Left forelimb (tissue), 1 donor: ENCODE measurements at regions not wholly inside any gene's neighbourhood (a gene's known extent, or its start where the extent isn't known, plus 50 kb on each side); places are given as distances from the start of the nearest gene placed in this dataset.

Source experiments
- DNase-seq: peaks from one replicate; pipeline ENCODE4 v3.0.0-alpha.2; 2018; ENCODE audit warnings: low spot score

DNA sequence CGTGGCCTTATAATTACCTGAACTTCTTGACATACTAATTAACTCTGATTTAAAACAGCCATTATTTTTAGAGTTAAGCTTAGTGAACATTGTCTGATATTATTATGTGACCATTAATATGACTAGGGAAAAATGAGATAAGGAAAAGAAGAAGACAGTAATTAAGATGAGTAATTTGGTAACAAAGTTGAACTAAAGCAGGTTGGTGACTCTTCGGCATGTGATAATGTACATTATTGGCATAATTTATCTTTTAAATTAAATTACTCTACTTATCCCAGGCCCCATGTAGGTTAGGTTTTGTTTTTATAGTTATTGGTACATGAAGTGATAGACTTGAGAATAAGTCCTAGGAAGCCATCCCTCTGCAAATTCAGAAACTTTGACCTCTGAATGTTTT lies 249.7 kb upstream of the CFAP20DC start:
- DNase-seq = no peak

DNA sequence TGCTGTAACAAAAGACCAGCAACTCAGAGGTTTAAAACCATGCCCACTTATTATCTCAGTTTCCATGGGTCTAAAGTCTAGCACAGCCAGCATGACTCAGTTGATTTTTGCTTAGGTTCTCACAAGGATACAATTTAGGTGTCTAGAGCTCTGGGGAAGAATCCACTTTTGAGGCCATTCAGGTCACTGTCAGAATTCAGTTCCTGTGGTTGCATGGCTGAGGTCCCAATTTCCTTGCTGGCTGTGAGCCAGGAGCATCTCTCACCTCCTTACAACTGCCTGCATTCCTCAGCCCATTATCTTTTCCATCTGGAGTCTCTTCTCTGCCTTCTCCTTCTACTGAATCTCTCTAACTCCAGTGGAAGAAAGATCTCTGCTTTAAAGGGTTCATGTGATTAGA lies 240.5 kb upstream of the CFAP20DC start:
- DNase-seq = no peak

DNA sequence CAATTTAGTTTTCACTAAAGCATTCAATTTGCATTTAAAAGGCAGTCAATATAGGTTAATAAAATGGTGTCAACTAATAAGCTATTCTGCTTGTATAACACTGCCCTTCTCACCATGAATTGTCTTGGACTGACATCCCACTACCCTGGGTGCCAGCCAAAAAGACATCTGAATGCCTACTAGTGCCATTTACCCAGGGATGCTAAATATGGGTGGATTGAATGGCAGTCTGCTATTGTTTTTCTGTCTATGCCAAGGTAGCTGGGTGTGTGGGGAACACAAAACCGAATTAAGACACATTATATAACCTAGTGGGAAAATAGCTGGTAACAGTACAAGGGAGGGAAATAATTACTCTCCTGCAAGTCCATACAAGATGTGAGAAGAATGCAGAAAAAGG lies 240.0 kb upstream of the CFAP20DC start:
- no peak for DNase-seq

DNA sequence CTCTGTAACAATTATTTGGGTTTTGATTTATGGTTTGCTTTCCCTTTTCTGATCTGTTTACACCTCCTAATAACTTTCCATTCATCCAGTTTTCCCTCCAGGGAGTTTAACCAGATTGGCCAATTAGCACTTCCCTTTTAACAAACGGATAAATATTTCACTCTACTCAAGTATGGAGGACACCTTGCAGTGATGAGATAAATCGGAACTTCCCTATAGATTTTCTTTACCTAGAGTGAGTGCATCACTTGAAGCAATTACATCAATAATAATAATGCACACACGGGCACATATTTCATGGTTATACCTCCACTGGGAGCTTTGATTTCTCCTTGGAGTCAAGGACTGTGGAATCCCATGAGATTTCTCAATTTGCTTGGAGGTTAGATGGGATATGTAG lies 239.1 kb upstream of the CFAP20DC start:
- DNase-seq = no peak

GRCh38 chr3:59286791-59287531 lies 237.1 kb upstream of the CFAP20DC start:
- DNase-seq = no peak

- DNase-seq = no peak
These were observed 235.7 kb upstream of the CFAP20DC start for GRCh38 chr3:59285560-59285959.

DNA sequence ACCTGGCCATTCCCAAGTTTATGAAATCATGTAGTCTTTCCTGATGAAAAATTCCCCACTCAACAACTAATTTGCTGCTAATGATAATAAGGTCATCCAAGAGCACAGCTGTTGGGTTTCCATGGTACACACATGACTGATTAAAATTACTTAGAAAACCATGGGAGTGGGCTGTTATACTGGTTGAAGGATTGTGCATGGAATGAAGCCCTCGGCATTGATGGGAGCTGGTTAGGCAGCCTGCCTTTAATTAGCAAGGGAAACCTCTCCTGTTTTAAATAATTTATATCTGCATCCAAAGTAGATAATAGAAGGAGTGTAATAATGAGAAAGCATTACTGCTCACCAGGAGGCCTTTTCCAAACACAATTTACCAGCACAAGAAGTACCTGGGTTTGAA lies 235.1 kb upstream of the CFAP20DC start:
- DNase-seq = no peak

DNA sequence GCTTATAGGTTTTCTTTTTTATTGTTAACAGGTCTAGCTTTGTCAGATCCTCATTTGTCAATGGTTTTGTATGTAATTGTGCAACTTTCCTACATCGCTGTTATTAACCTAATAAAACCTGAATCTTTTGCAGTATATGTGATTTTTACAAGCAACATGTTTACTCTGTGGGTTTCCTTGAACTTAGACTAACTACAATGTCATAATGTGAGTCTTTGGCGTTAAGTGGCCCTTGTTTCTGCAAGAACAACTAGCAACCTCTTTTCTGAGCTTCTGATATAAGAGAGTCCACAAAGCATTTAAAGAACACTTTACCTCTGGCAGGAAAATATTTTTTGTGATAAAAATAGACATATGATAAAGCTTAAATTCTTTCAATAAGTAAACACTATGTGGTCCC lies 230.3 kb upstream of the CFAP20DC start:
- DNase-seq = no peak

DNA sequence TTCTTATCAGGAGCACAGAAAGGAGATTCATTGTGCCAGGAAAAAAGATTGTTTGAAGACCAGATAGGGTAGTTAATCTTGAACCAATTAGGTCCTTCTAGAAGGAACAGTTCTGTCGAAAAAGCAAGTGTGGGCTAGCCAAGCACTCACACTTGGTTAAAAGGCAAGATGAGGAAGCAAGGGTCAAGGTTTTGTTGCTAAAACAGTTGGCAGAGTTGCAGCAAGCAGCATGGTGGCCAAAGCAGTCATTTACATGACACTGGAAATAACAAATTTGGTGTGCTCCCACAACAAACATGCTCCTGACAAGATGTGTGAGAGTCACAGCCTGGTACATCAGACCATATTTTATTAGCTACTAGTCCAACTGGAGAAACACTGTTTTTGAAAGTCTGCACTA lies 228.0 kb upstream of the CFAP20DC start:
- DNase-seq = no peak

DNA sequence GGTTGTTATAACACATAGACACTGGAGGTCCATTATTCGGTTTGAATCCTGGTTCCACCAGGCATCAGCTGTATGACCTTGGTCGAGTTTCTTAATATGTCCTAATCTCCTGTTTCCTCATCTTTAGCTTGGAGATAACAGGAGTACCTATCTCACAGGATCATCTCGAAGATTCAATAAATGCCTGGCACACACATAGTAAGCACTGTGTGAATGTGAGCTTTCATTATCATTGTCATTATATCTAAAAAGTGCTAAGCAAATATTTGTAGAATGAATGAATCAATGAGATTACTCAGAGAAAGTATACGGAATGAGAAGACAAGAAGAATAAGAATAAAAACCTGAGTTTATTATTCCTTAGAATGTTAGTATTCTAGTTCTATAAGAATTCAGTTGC lies 227.4 kb upstream of the CFAP20DC start:
- no peak for DNase-seq

GRCh38 chr3:59273976-59274375 lies 224.2 kb upstream of the CFAP20DC start:
- DNase-seq = no peak

DNA sequence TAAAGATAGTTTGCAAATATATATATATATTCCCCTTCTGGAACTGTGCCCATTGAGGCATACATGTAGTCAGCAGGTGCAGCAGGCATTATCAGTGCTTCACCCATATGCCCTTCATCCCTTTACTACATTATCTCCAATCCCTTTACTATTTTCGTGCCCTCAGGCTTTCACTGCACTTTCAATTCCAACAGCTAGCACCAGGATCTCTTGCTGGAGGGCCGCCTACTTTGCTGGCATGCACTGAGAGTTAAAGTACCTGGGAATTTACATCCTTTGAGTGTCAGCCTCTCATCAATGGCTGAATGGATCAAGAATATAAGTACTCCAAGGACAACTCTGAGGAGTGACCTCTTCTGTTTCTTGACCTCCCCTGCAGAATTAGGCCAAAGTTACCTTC lies 222.1 kb upstream of the CFAP20DC start:
- DNase-seq = no peak

GRCh38 chr3:59270921-59271320 lies 221.1 kb upstream of the CFAP20DC start:
- no peak for DNase-seq

GRCh38 chr3:59270209-59270608 lies 220.4 kb upstream of the CFAP20DC start:
- DNase-seq = no peak

- DNase-seq = no peak
These were observed 218.3 kb upstream of the CFAP20DC start for GRCh38 chr3:59268170-59268569.

DNA sequence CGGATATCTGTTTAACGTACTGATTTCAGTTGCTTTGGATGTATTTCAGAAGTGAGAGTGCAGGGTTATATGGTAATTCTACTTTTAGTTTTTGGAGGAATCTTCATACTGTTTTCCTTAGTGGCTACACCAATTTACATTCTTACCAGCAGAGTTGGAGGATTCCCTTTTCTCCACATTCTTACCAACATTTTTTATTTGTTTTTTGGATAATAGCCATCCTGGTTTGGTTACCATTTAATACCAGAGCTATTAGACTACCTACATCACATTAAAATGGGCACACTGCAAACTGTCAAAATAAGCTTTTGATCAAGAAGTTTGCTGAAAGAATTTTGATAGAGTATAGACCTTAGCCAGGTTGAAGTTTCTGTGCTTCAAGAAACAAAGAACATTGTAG lies 217.2 kb upstream of the CFAP20DC start:
- DNase-seq = no peak

DNA sequence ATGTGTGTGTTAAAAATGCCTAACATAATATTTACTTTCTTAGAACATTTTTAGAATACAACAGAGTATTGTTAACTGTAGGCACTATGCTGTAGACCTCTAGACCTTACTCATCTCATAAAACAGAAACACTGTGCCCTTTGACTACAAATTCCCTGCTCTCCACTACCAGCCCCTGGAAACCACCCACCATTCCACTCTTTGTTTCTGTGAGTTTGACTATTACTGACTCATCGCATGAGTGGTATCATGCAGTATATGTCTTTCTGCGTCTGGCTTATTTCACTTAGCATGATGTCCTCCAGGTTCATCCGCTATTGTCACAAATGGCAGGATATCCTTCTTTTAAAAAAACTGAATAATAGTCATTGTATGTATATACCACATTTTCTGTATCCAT lies 216.7 kb upstream of the CFAP20DC start:
- no peak for DNase-seq

DNA sequence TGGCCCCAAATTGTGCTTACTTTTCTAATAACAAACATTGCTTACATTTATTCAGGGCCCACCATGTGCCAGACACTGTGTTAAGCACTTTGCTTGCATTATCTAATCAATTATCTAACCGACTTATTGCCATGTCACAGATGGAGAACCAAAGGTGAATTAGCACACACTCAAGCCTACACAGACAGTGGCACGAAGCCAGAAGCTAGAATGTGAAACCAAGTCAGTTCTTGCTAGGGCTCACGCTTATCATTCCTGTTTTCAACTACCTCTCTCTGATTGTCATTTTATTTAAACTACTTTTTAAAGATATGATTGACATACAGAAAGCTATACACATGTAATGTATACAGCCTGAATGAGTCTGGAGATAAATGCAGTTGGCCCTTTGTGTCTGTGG lies 215.7 kb upstream of the CFAP20DC start:
- DNase-seq = no peak

DNA sequence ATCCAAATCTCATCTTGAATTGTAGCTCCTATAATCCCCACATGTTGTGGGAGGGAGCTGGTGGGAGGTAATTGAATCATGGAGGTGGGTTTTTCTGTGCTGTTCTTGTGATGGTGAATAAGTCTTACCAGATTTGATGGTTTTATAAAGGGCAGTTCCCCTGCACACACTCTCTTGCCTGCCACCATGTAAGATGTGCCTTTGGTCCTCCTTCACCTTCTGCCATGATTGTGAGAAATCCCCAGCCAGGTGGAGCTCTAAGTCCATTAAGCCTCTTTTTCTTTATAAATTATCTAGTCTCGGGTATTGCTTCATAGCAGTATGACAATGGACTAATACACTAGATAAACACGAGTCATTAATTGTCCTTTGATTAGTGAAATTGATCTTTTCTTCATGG lies 214.5 kb upstream of the CFAP20DC start:
- DNase-seq = no peak

- no peak for DNase-seq
These were observed 213.3 kb upstream of the CFAP20DC start for GRCh38 chr3:59263152-59263551.

DNA sequence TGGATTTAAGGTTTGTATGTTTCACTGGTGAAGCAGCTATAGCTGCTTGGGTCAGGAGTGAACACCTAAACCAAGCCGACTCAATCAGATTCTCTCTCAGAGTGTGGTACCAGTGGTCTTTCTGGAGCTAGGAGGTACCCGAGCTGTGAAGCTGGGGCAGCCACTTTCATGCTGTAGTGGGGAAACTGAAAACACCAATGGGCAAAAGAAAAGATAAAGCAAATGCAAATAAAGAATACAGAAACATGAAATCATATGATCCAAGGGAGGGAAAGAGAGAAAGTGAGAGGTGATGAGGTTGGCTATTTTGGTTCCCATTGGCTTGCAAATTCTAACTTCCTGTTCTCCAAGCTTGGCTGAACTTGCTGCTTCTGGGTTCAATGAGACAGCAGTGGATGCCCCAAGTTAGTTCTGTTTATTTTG lies 212.3 kb upstream of the CFAP20DC start:
- no peak for DNase-seq

GRCh38 chr3:59261009-59261408 lies 211.2 kb upstream of the CFAP20DC start:
- DNase-seq = no peak

- no peak for DNase-seq
These were observed 208.9 kb upstream of the CFAP20DC start for GRCh38 chr3:59258550-59259260.

DNA sequence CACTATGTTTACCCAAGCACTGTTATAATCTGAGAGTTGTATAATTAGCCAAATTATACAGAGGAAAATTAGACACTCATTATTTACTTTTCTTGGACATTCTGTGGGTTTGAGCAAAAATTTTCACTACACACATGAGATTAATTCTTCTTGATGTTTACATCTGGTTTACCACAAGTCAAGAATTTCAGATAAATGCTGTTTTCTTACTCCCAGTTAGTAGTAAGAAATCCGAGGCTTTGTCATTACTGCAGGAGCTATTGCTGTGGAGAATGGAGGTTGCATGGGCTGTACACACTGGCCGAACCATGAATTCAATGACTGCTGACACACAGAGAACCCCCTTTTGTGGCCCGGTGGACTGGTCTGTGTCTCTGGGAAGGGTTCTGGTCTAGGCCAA lies 207.7 kb upstream of the CFAP20DC start:
- DNase-seq = no peak
